ENCODE measurements at regions not wholly inside any gene's neighbourhood (a gene's known extent, or its start where the extent isn't known, plus 50 kb on each side); places are given as distances from the start of the nearest gene placed in this dataset.
"Not testable (repeated sequence)": the region's sequence is repeated elsewhere in the genome, so short reads cannot be mapped to it uniquely, and the experiment has no call there.

GRCh38 chr14:53741479-53742232 is 215.0 kb downstream of the BMP4 start:
- no peak for DNase-seq

GRCh38 chr14:53740570-53740969 is 216.1 kb downstream of the BMP4 start:
- DNase-seq: no peak

GRCh38 chr14:53735916-53736315 is 220.7 kb downstream of the BMP4 start:
- no peak for DNase-seq

GRCh38 chr14:53723221-53723620 is 233.4 kb downstream of the BMP4 start:
- DNase-seq: no peak

GRCh38 chr14:53719536-53719935 is 237.1 kb downstream of the BMP4 start:
- DNase-seq: no peak

GRCh38 chr14:53716578-53716977 is 240.0 kb downstream of the BMP4 start:
- no peak for DNase-seq

- no peak for DNase-seq
Measured at GRCh38 chr14:53715193-53715721, 241.4 kb downstream of the BMP4 start.

GRCh38 chr14:53714495-53715192 is 242.0 kb downstream of the BMP4 start:
- no peak for DNase-seq

GRCh38 chr14:53712901-53713300 is 243.7 kb downstream of the BMP4 start:
- not testable (repeated sequence) for DNase-seq

- no peak for DNase-seq
Measured at GRCh38 chr14:53711205-53711604, 245.4 kb downstream of the BMP4 start.

GRCh38 chr14:53710615-53711014 is 246.0 kb downstream of the BMP4 start:
- no peak for DNase-seq

GRCh38 chr14:53709381-53709780 is 247.2 kb downstream of the BMP4 start:
- no peak for DNase-seq

GRCh38 chr14:53703457-53703856 is 253.2 kb downstream of the BMP4 start:
- DNase-seq: no peak

GRCh38 chr14:53701108-53701875 is 255.3 kb downstream of the BMP4 start:
- DNase-seq: no peak

GRCh38 chr14:53696217-53696965 is 260.2 kb downstream of the BMP4 start:
- no peak for DNase-seq

- no peak for DNase-seq
Measured at GRCh38 chr14:53695692-53696214, 260.9 kb downstream of the BMP4 start.

- no peak for DNase-seq
Measured at GRCh38 chr14:53692885-53693284, 263.7 kb downstream of the BMP4 start.

GRCh38 chr14:53692451-53692850 is 264.2 kb downstream of the BMP4 start:
- no peak for DNase-seq

GRCh38 chr14:53683229-53683628 is 273.4 kb downstream of the BMP4 start:
- DNase-seq: no peak

- no peak for DNase-seq
Measured at GRCh38 chr14:53672526-53672925, 284.1 kb downstream of the BMP4 start.

GRCh38 chr14:53670701-53671100 is 285.9 kb downstream of the BMP4 start:
- no peak for DNase-seq

- no peak for DNase-seq
Measured at GRCh38 chr14:53668897-53669296, 287.7 kb downstream of the BMP4 start.

Measured in NCI-H1417 treated with DMSO at 0.1 percent for 48 hours (cell line).